SK-N-SH treated with all-trans-retinoic acid at 6 μM for 48 hours (cell line): ENCODE measurements at regions not wholly inside any gene's neighbourhood (a gene's known extent, or its start where the extent isn't known, plus 50 kb on each side); places are given as distances from the start of the nearest gene placed in this dataset.

Experiments used
- ATAC-seq: fragments of 200-7000 bp; cut with Tn5 transposase; 3 replicates; pipeline ENCODE4 v1.9.1; 2020; ENCODE audit warnings: mild to moderate bottlenecking, moderate library complexity
- BACH2 ChIP-seq: fragments of 250-450 bp; sonication (Bioruptor Pico); IDR thresholded peaks from 2 replicates; pipeline ENCODE4 v1.9.0; 2021; ENCODE audit warnings: mild to moderate bottlenecking, borderline replicate concordance
- CREB5 ChIP-seq: fragments of 250-450 bp; sonication (Bioruptor Pico); IDR thresholded peaks from 2 replicates; pipeline ENCODE4 v1.5.1; 2020; ENCODE audit warnings: low read depth, mild to moderate bottlenecking, moderate library complexity
- CSDC2 ChIP-seq: fragments of 250-450 bp; sonication (Bioruptor Pico); IDR thresholded peaks from 2 replicates; pipeline ENCODE4 v1.5.0; 2020; ENCODE audit warnings: mild to moderate bottlenecking, moderate library complexity
- ESRRG ChIP-seq: fragments of 250-450 bp; sonication (Bioruptor Pico); IDR thresholded peaks from 2 replicates; pipeline ENCODE4 v1.6.1; 2021; ENCODE audit warnings: mild to moderate bottlenecking
- GLIS3 ChIP-seq: fragments of 250-450 bp; sonication (Bioruptor Pico); IDR thresholded peaks from 2 replicates; pipeline ENCODE4 v1.5.0; 2020; ENCODE audit warnings: mild to moderate bottlenecking, moderate library complexity
- OSR1 ChIP-seq: fragments of 250-450 bp; sonication (Bioruptor Pico); IDR thresholded peaks from 2 replicates; pipeline ENCODE4 v1.8.0; 2022; ENCODE audit warnings: moderate library complexity, mild to moderate bottlenecking, inconsistent platforms
- PPARA ChIP-seq: fragments of 250-450 bp; sonication (Bioruptor Pico); IDR thresholded peaks from 2 replicates; pipeline ENCODE4 v1.5.0; 2020; ENCODE audit warnings: mild to moderate bottlenecking, borderline replicate concordance
- RARB ChIP-seq: fragments of 250-450 bp; sonication (Bioruptor Pico); IDR thresholded peaks from 2 replicates; pipeline ENCODE4 v1.8.0; 2021; ENCODE audit warnings: mild to moderate bottlenecking, moderate library complexity
- SNAI2 ChIP-seq: fragments of 250-450 bp; sonication (Bioruptor Pico); IDR thresholded peaks from 2 replicates; pipeline ENCODE4 v1.5.0; 2020; ENCODE audit warnings: mild to moderate bottlenecking, moderate library complexity
- TOX ChIP-seq: fragments of 250-450 bp; sonication (Bioruptor Pico); IDR thresholded peaks from 2 replicates; pipeline ENCODE4 v1.8.0; 2021; ENCODE audit warnings: mild to moderate bottlenecking, moderate library complexity, borderline replicate concordance
- TSHZ2 ChIP-seq: fragments of 250-450 bp; sonication (Bioruptor Pico); IDR thresholded peaks from 2 replicates; pipeline ENCODE4 v1.5.0; 2020; ENCODE audit warnings: mild to moderate bottlenecking, moderate library complexity
- ZC3H10 ChIP-seq: fragments of 250-450 bp; sonication (Bioruptor Pico); IDR thresholded peaks from 2 replicates; pipeline ENCODE4 v1.5.1; 2021; ENCODE audit warnings: mild to moderate bottlenecking, moderate library complexity
- ZFP3 ChIP-seq: fragments of 250-450 bp; sonication (Bioruptor Pico); IDR thresholded peaks from 2 replicates; pipeline ENCODE4 v1.5.0; 2020; ENCODE audit warnings: mild to moderate bottlenecking, moderate library complexity
- ZFP30 ChIP-seq: fragments of 450-650 bp; formaldehyde crosslinking; IDR thresholded peaks from 2 replicates; pipeline ENCODE4 v1.5.0; 2022; ENCODE audit warnings: mild to moderate bottlenecking, moderate library complexity
- ZNF565 ChIP-seq: fragments of 450-650 bp; formaldehyde crosslinking; conservative IDR thresholded peaks from 2 replicates; pipeline ENCODE4 v1.5.0; 2020; ENCODE audit warnings: low read depth, mild to moderate bottlenecking, moderate library complexity
- ZNF70 ChIP-seq: fragments of 450-650 bp; formaldehyde crosslinking; IDR thresholded peaks from 2 replicates; pipeline ENCODE4 v1.5.0; 2020; ENCODE audit warnings: mild to moderate bottlenecking, moderate library complexity
- ZNF8 ChIP-seq: fragments of 450-650 bp; formaldehyde crosslinking; IDR thresholded peaks from 2 replicates; pipeline ENCODE4 v1.5.0; 2020; ENCODE audit warnings: mild to moderate bottlenecking, moderate library complexity
- TF ChIP-seq, protein P1 (sequence below): fragments of 250-450 bp; sonication (Bioruptor Pico); IDR thresholded peaks from 2 replicates; pipeline ENCODE4 v1.5.1; 2021; ENCODE audit warnings: mild to moderate bottlenecking, moderate library complexity
- TF ChIP-seq, protein P2 (sequence below): fragments of 250-450 bp; sonication (Bioruptor Pico); IDR thresholded peaks from 2 replicates; pipeline ENCODE4 v1.8.0; 2021; ENCODE audit warnings: low read depth, mild to moderate bottlenecking, moderate library complexity, borderline replicate concordance
- TF ChIP-seq, protein P3 (sequence below): fragments of 250-450 bp; sonication (Bioruptor Pico); IDR thresholded peaks from 2 replicates; pipeline ENCODE4 v1.8.0; 2020; ENCODE audit warnings: mild to moderate bottlenecking, moderate library complexity, borderline replicate concordance

DNA sequence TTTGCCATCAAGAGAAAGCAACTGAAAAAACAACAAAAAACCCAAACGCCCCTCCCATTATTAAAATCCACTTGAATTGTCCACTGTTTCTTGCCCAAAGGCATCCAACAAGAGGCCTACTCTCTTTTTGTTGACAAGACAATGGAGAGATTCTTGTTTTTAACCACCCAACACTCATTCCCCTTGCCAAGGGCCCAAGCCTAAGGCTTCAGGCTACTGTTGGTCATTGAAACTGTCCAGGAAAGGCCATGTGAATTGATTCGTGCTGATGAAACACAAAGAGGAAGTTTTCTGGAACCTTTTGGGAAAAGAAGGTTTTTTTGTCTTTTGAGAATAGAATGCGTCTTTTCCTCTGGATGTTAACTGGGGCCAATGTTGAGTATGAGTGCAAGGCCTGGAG lies 157.4 kb upstream of the PFN2 start:
- TF ChIP-seq ZFP3: no peak
- TF ChIP-seq SNAI2 (CRISPR knock-in tag): no peak
- TF ChIP-seq, protein P1, sequence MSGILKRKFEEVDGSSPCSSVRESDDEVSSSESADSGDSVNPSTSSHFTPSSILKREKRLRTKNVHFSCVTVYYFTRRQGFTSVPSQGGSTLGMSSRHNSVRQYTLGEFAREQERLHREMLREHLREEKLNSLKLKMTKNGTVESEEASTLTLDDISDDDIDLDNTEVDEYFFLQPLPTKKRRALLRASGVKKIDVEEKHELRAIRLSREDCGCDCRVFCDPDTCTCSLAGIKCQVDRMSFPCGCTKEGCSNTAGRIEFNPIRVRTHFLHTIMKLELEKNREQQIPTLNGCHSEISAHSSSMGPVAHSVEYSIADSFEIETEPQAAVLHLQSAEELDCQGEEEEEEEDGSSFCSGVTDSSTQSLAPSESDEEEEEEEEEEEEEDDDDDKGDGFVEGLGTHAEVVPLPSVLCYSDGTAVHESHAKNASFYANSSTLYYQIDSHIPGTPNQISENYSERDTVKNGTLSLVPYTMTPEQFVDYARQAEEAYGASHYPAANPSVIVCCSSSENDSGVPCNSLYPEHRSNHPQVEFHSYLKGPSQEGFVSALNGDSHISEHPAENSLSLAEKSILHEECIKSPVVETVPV: no peak
- TF ChIP-seq CREB5 (CRISPR knock-in tag): no peak
- TF ChIP-seq, protein P2, sequence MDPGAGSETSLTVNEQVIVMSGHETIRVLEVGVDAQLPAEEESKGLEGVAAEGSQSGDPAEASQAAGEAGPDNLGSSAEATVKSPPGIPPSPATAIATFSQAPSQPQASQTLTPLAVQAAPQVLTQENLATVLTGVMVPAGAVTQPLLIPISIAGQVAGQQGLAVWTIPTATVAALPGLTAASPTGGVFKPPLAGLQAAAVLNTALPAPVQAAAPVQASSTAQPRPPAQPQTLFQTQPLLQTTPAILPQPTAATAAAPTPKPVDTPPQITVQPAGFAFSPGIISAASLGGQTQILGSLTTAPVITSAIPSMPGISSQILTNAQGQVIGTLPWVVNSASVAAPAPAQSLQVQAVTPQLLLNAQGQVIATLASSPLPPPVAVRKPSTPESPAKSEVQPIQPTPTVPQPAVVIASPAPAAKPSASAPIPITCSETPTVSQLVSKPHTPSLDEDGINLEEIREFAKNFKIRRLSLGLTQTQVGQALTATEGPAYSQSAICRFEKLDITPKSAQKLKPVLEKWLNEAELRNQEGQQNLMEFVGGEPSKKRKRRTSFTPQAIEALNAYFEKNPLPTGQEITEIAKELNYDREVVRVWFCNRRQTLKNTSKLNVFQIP: no peak
- no peak for TF ChIP-seq CSDC2 (CRISPR knock-in tag)
- TF ChIP-seq PPARA (CRISPR knock-in tag): no peak
- no peak for TF ChIP-seq OSR1
- TF ChIP-seq ESRRG: no peak
- no peak for TF ChIP-seq ZNF565 (CRISPR knock-in tag)
- no peak for TF ChIP-seq ZNF70 (CRISPR knock-in tag)
- no peak for TF ChIP-seq BACH2 (CRISPR knock-in tag)
- TF ChIP-seq ZFP30 (CRISPR knock-in tag): no peak
- no peak for TF ChIP-seq TSHZ2
- no peak for TF ChIP-seq ZC3H10 (CRISPR knock-in tag)
- no peak for TF ChIP-seq TOX (CRISPR knock-in tag)
- no peak for ATAC-seq

- TF ChIP-seq ZFP3 (no peak), ESRRG (no peak), CSDC2 (CRISPR knock-in tag) (no peak), ZFP30 (CRISPR knock-in tag) (no peak), ZNF70 (CRISPR knock-in tag) (no peak), ZNF8 (CRISPR knock-in tag) (no peak), PPARA (CRISPR knock-in tag) (no peak), GLIS3 (CRISPR knock-in tag) (no peak), RARB (no peak), CREB5 (CRISPR knock-in tag) (no peak), BACH2 (CRISPR knock-in tag) (no peak)
- TF ChIP-seq, protein P1: no peak
- TF ChIP-seq, protein P3, sequence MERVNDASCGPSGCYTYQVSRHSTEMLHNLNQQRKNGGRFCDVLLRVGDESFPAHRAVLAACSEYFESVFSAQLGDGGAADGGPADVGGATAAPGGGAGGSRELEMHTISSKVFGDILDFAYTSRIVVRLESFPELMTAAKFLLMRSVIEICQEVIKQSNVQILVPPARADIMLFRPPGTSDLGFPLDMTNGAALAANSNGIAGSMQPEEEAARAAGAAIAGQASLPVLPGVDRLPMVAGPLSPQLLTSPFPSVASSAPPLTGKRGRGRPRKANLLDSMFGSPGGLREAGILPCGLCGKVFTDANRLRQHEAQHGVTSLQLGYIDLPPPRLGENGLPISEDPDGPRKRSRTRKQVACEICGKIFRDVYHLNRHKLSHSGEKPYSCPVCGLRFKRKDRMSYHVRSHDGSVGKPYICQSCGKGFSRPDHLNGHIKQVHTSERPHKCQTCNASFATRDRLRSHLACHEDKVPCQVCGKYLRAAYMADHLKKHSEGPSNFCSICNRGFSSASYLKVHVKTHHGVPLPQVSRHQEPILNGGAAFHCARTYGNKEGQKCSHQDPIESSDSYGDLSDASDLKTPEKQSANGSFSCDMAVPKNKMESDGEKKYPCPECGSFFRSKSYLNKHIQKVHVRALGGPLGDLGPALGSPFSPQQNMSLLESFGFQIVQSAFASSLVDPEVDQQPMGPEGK: no peak
- ATAC-seq: no peak
Observed at GRCh38 chr3:150127011-150127490, 156.4 kb upstream of the PFN2 start.
